GM23248 (cell line): ENCODE measurements at regions not wholly inside any gene's neighbourhood (a gene's known extent, or its start where the extent isn't known, plus 50 kb on each side); places are given as distances from the start of the nearest gene placed in this dataset.

Experiments used
- EZH2 ChIP-seq: fragments of 200-600 bp; sonication (generic); IDR thresholded peaks from 2 replicates; pipeline ENCODE4 v1.6.1; 2018; ENCODE audit warnings: antibody characterized with exemption, mild to moderate bottlenecking; ENCODE audit not compliant: insufficient read depth, poor library complexity, severe bottlenecking
- EZH2phosphoT487 ChIP-seq: fragments of 200-600 bp; sonication (generic); IDR thresholded peaks from 2 replicates; pipeline ENCODE4 v1.6.1; 2018; ENCODE audit warnings: antibody characterized with exemption, moderate library complexity, mild to moderate bottlenecking, low read depth; ENCODE audit not compliant: insufficient read depth

- no peak for TF ChIP-seq EZH2
- no peak for TF ChIP-seq EZH2phosphoT487
These were observed 271.7 kb downstream of the SHQ1 start for GRCh38 chr3:72576563-72576962.
